OCI-LY7 (cell line): ENCODE measurements at regions not wholly inside any gene's neighbourhood (a gene's known extent, or its start where the extent isn't known, plus 50 kb on each side); places are given as distances from the start of the nearest gene placed in this dataset.

ENCODE experiments used
- CTCF ChIP-seq: fragments of 200-600 bp; sonication (generic); conservative IDR thresholded peaks from 2 replicates; pipeline ENCODE4 v1.5.1; 2014; ENCODE audit warnings: mild to moderate bottlenecking, antibody characterized with exemption, low read length, moderate library complexity, mixed read lengths
- EZH2phosphoT487 ChIP-seq: fragments of 200-600 bp; sonication (generic); IDR thresholded peaks from 2 replicates; pipeline ENCODE4 v1.6.1; 2018; ENCODE audit warnings: low read depth, borderline replicate concordance, mild to moderate bottlenecking, mixed run types, antibody characterized with exemption, low read length, moderate library complexity, mixed read lengths

- no peak for TF ChIP-seq CTCF
- TF ChIP-seq EZH2phosphoT487 = no peak
Observed at GRCh38 chr3:151625586-151625985, 108.1 kb upstream of the AADACL2 start.
